Large intestine (tissue), 3 donors: ENCODE measurements at regions not wholly inside any gene's neighbourhood (a gene's known extent, or its start where the extent isn't known, plus 50 kb on each side); places are given as distances from the start of the nearest gene placed in this dataset.

Source experiments
- DNase-seq, 2 donors: peaks; one replicate each; pipeline versions ENCODE4 v3.0.0 to v3.0.0-alpha.2; 2013
- H3K27ac ChIP-seq: one replicate; pipeline ENCODE4 v1.5.1; 2013; ENCODE audit warnings: low read length
- H3K27me3 ChIP-seq: 2 replicates; pipeline ENCODE4 v1.6.1; 2013; ENCODE audit warnings: low read length; ENCODE audit not compliant: control insufficient read depth, insufficient read depth
- H3K36me3 ChIP-seq: 2 replicates; pipeline ENCODE4 v1.6.1; 2013; ENCODE audit warnings: low read length; ENCODE audit not compliant: control insufficient read depth, insufficient read depth
- H3K4me1 ChIP-seq: one replicate; pipeline ENCODE4 v1.6.1; 2013; ENCODE audit warnings: low read length; ENCODE audit not compliant: control insufficient read depth, insufficient read depth
- H3K4me3 ChIP-seq: one replicate; pipeline ENCODE4 v1.5.1; 2013; ENCODE audit warnings: low read length
- H3K9me3 ChIP-seq: one replicate; pipeline ENCODE4 v1.6.1; 2013; ENCODE audit warnings: mild to moderate bottlenecking, low read depth, low read length, moderate library complexity; ENCODE audit not compliant: control insufficient read depth
- WGBS: methylation state at CpG from one replicate; pipeline ENCODE4 v1.1.5; 2013; ENCODE audit warnings: low lambda C conversion rate; ENCODE audit not compliant: insufficient coverage; 5-methylcytosine and 5-hydroxymethylcytosine counted together

- 100% methylated on average over 1 of the region's 1 CpG for WGBS
- Histone ChIP-seq H3K36me3 (no peaks in the 10 kb centered on the region), H3K4me3 (no peak overlapping the region), H3K27me3 (no peaks in the 10 kb centered on the region), H3K27ac (no peak overlapping the region), H3K4me1 (no peaks in the 10 kb centered on the region), H3K9me3 (no peaks in the 10 kb centered on the region)
- no peak for DNase-seq
Observed at GRCh38 chr18:2188258-2188657, 383.0 kb downstream of the METTL4 start.

GRCh38 chr18:2191180-2191790, 380.0 kb downstream of the METTL4 start:
- Histone ChIP-seq H3K9me3 (no peaks in the 10 kb centered on the region), H3K4me3 (no peak overlapping the region), H3K4me1 (no peaks in the 10 kb centered on the region), H3K36me3 (no peaks in the 10 kb centered on the region), H3K27ac (no peak overlapping the region), H3K27me3 (no peaks in the 10 kb centered on the region)
- WGBS: 92% methylated on average over 2 of the region's 3 CpGs
- DNase-seq: no peak

- H3K27ac ChIP-seq: no peak overlapping the region
- no peaks in the 10 kb centered on the region for H3K9me3 ChIP-seq
- DNase-seq: no peak
- H3K4me3 ChIP-seq: no peak overlapping the region
- H3K4me1 ChIP-seq: no peaks in the 10 kb centered on the region
- H3K27me3 ChIP-seq: no peaks in the 10 kb centered on the region
- H3K36me3 ChIP-seq: no peaks in the 10 kb centered on the region
- WGBS: 94% methylated on average over 2 of the region's 4 CpGs
Observed at GRCh38 chr18:2192562-2192961, 378.7 kb downstream of the METTL4 start.

GRCh38 chr18:2197946-2198345, 373.4 kb downstream of the METTL4 start:
- no peaks in the 10 kb centered on the region for H3K9me3 ChIP-seq
- no peak overlapping the region for H3K4me3 ChIP-seq
- no peaks in the 10 kb centered on the region for H3K4me1 ChIP-seq
- no peaks in the 10 kb centered on the region for H3K27me3 ChIP-seq
- no CpG with 5 or more reads among the region's 4 CpGs for WGBS
- no peak for DNase-seq
- no peaks in the 10 kb centered on the region for H3K36me3 ChIP-seq
- H3K27ac ChIP-seq: no peak overlapping the region

DNA sequence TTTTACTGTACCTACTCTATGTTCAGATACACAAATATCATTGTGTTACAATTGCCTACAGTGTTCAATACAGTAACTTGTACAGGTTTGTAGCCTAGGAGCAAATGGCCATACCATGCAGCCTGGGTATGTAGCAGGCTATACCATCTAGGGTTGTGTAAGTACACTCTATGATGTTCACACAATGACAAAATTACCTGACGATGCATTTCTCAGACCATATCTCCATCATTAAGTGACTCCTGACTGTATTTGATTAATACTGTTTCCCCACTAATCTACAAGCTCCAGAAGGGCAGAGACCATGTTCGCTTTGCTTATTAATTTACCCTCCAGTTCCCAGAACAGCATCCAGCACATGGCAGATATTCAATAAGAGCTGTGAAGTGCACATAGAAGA, 372.2 kb downstream of the METTL4 start:
- 100% methylated on average over 1 of the region's 2 CpGs for WGBS
- Histone ChIP-seq H3K27me3 (no peaks in the 10 kb centered on the region), H3K27ac (no peak overlapping the region), H3K36me3 (no peaks in the 10 kb centered on the region), H3K4me1 (no peaks in the 10 kb centered on the region), H3K4me3 (no peak overlapping the region), H3K9me3 (no peaks in the 10 kb centered on the region)
- DNase-seq: no peak

DNA sequence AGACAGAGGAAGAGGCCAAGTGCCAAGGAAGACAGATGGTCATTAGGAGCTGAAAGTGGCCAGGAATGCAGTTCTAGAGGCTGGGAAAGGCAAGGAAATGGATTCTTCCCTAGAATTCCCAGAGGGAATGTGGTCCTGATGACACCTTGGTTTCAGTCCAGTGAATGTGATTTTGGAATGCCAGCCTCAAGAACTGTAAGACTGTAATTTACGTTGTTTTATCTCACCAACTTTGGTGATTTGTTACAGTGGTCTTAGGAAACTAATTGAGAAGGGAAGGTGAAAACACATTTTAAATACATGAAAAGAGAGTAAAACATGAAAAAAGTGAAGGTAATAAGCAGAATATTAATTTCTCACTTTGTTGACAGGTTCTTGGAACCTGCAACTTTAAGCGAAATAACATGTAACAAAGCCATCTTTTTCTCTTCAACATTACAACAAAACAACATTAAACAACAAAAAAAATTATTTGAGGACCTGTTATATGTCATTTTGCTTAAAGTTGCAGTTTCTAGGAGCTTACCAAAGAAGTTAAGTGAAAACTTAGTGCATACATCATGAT, 370.2 kb downstream of the METTL4 start:
- Histone ChIP-seq H3K27ac (no peak overlapping the region), H3K4me3 (no peak overlapping the region), H3K4me1 (no peaks in the 10 kb centered on the region), H3K9me3 (no peaks in the 10 kb centered on the region), H3K27me3 (no peaks in the 10 kb centered on the region), H3K36me3 (no peaks in the 10 kb centered on the region)
- DNase-seq: no peak
- WGBS: 86% methylated on average over 1 of the region's 2 CpGs

GRCh38 chr18:2204736-2205135, 366.6 kb downstream of the METTL4 start:
- Histone ChIP-seq H3K4me1 (no peaks in the 10 kb centered on the region), H3K4me3 (no peak overlapping the region), H3K36me3 (no peaks in the 10 kb centered on the region), H3K27me3 (no peaks in the 10 kb centered on the region), H3K27ac (no peak overlapping the region), H3K9me3 (no peaks in the 10 kb centered on the region)
- WGBS: no CpG with 5 or more reads among the region's 2 CpGs
- DNase-seq: no peak

GRCh38 chr18:2207294-2207693, 364.0 kb downstream of the METTL4 start:
- 67% methylated on average over 1 of the region's 3 CpGs for WGBS
- Histone ChIP-seq H3K4me1 (no peaks in the 10 kb centered on the region), H3K27me3 (no peaks in the 10 kb centered on the region), H3K27ac (no peak overlapping the region), H3K36me3 (no peaks in the 10 kb centered on the region), H3K4me3 (no peak overlapping the region), H3K9me3 (no peaks in the 10 kb centered on the region)
- no peak for DNase-seq

DNA sequence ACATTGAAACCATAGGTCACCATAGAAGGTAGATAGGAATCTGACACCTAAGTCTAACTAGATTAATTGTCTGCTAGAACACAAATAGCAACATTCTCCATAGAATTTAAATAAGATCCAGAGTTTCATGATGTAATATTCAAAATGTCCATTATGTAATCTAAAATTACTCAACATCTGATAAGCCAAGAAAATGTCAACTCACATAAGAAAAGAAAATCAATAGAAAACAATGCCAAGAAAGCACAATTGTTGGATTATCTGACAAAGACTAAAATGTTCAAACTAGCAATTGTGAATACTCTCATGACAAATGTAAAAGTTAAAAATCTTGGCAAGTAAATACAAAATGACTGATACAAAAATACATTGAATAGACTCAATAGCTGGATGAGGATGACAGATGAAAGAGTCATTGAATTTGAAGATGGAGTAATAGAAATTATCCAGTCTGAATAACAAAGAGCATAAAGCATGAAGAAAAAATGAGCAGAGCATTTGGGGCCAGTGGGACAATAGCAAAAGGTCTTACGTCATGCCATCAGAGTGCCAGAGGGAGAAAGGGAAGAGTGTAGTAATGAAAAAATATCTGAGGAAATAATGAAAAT, 358.6 kb downstream of the METTL4 start:
- WGBS: 86% methylated on average over 1 of the region's 1 CpG
- H3K27me3 ChIP-seq: no peaks in the 10 kb centered on the region

DNA sequence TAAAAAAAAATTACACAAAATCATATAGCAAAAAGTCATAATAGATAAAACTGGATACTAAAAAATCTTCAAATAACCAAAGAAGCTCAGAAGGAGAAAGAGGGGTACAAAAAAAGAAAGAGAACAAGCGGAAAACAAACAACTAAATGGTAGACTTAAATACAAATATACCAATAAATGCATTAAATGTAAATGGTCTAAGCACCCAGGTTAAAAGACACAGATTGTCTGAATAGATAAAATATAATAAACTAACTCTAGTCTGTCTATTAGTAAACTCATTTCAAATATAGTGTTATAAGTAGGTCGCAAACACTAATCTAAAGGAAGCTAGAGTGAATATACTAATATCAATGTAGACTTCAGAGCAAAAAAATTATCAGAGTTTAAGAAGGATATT, 357.4 kb downstream of the METTL4 start:
- WGBS: 100% methylated on average over 2 of the region's 2 CpGs
- Histone ChIP-seq H3K36me3 (no peaks in the 10 kb centered on the region), H3K4me3 (no peak overlapping the region), H3K27me3 (no peaks in the 10 kb centered on the region), H3K27ac (no peak overlapping the region), H3K4me1 (no peaks in the 10 kb centered on the region), H3K9me3 (no peaks in the 10 kb centered on the region)
- no peak for DNase-seq

More for the DNA sequence above, 358.6 kb downstream of the METTL4 start:
- DNase-seq: no peak
- no peak overlapping the region for H3K27ac ChIP-seq
- H3K9me3 ChIP-seq: no peaks in the 10 kb centered on the region
- H3K36me3 ChIP-seq: no peaks in the 10 kb centered on the region
- H3K4me3 ChIP-seq: no peak overlapping the region
- no peaks in the 10 kb centered on the region for H3K4me1 ChIP-seq

- DNase-seq: no peak
- H3K9me3 ChIP-seq: no peaks in the 10 kb centered on the region
- no peaks in the 10 kb centered on the region for H3K4me1 ChIP-seq
- no peak overlapping the region for H3K4me3 ChIP-seq
- H3K27ac ChIP-seq: no peak overlapping the region
- no peaks in the 10 kb centered on the region for H3K27me3 ChIP-seq
- H3K36me3 ChIP-seq: no peaks in the 10 kb centered on the region
- WGBS: 75% methylated on average over 2 of the region's 2 CpGs
Observed at GRCh38 chr18:2217356-2217755, 353.9 kb downstream of the METTL4 start.
